Neuronal stem cell (in vitro differentiated cells): ENCODE measurements at regions not wholly inside any gene's neighbourhood (a gene's known extent, or its start where the extent isn't known, plus 50 kb on each side); places are given as distances from the start of the nearest gene placed in this dataset.

Source experiments
- DNase-seq: peaks from one replicate; pipeline ENCODE4 v3.0.0-alpha.2; 2013; ENCODE audit warnings: low spot score
- H2AFZ ChIP-seq: one replicate; pipeline ENCODE4 v1.6.1; 2013; ENCODE audit warnings: mild to moderate bottlenecking, low read length, inconsistent platforms
- H2AK5ac ChIP-seq: 2 replicates; pipeline ENCODE4 v1.6.1; 2013; ENCODE audit warnings: low read depth, mild to moderate bottlenecking, inconsistent platforms, low read length, moderate library complexity, mixed read lengths
- H2BK120ac ChIP-seq: 2 replicates; pipeline ENCODE4 v1.6.1; 2013; ENCODE audit warnings: low read depth, mild to moderate bottlenecking, inconsistent platforms, low read length, moderate library complexity, mixed read lengths
- H2BK12ac ChIP-seq: one replicate; pipeline ENCODE4 v1.6.1; 2013; ENCODE audit warnings: low read length, inconsistent platforms
- H2BK15ac ChIP-seq: 2 replicates; pipeline ENCODE4 v1.6.1; 2013; ENCODE audit warnings: mild to moderate bottlenecking, low read length, inconsistent platforms, mixed read lengths
- H2BK5ac ChIP-seq: one replicate; pipeline ENCODE4 v1.6.1; 2013; ENCODE audit warnings: inconsistent platforms, mild to moderate bottlenecking, low read length, moderate library complexity
- H3K14ac ChIP-seq: one replicate; pipeline ENCODE4 v1.6.1; 2013; ENCODE audit warnings: low read length, inconsistent platforms
- H3K18ac ChIP-seq: 2 replicates; pipeline ENCODE4 v1.6.1; 2013; ENCODE audit warnings: low read length, inconsistent platforms
- H3K23ac ChIP-seq: 2 replicates; pipeline ENCODE4 v1.6.1; 2013; ENCODE audit warnings: low read depth, mild to moderate bottlenecking, mixed read lengths, low read length, inconsistent platforms; ENCODE audit not compliant: poor library complexity
- H3K27ac ChIP-seq: replicated peaks from 3 replicates; pipeline ENCODE4 v1.5.1; 2013; ENCODE audit warnings: low read length, inconsistent platforms
- H3K27me3 ChIP-seq, 3 experiments: 2 replicates each; pipeline ENCODE4 v1.6.1; 2013; ENCODE audit warnings: low read length in 3 of 3, mild to moderate bottlenecking in 2 of 3, inconsistent platforms in 1 of 3, low read depth in 1 of 3, mixed read lengths in 1 of 3, moderate library complexity in 1 of 3; ENCODE audit not compliant: control insufficient read depth in 3 of 3, insufficient read depth in 3 of 3
- H3K36me3 ChIP-seq, 2 donors: replicated peaks in 1 of 2; 2 replicates each; pipeline ENCODE4 v1.6.1; 2013; ENCODE audit warnings: low read length in 2 of 2; ENCODE audit not compliant: control insufficient read depth in 2 of 2, insufficient read depth in 2 of 2
- H3K4ac ChIP-seq: 2 replicates; pipeline ENCODE4 v1.6.1; 2013; ENCODE audit warnings: inconsistent platforms, mild to moderate bottlenecking, low read length, moderate library complexity
- H3K4me1 ChIP-seq, 2 donors: 1 replicate in 1 of 2; 2 replicates in 1 of 2; pipeline ENCODE4 v1.6.1; 2013; ENCODE audit warnings: low read length in 2 of 2, low read depth in 1 of 2; ENCODE audit not compliant: control insufficient read depth in 2 of 2, insufficient read depth in 1 of 2
- H3K4me2 ChIP-seq: one replicate; pipeline ENCODE4 v1.6.1; 2013; ENCODE audit warnings: mild to moderate bottlenecking, low read length, inconsistent platforms; ENCODE audit not compliant: insufficient read depth, poor library complexity, severe bottlenecking
- H3K4me3 ChIP-seq, 2 donors: 2 replicates each; pipeline ENCODE4 v1.5.1; 2013; ENCODE audit warnings: low read length in 2 of 2, mild to moderate bottlenecking in 2 of 2, inconsistent platforms in 1 of 2, moderate library complexity in 1 of 2
- H3K79me1 ChIP-seq: one replicate; pipeline ENCODE4 v1.6.1; 2013; ENCODE audit warnings: low read depth, mild to moderate bottlenecking, inconsistent platforms, low read length, moderate library complexity
- H3K9ac ChIP-seq: one replicate; pipeline ENCODE4 v1.6.1; 2013; ENCODE audit warnings: mild to moderate bottlenecking, low read depth, low read length, inconsistent platforms; ENCODE audit not compliant: poor library complexity
- H3K9me3 ChIP-seq, 2 donors: replicated peaks in 1 of 2; 2 replicates each; pipeline versions ENCODE3 to v1.6.1; 2013; ENCODE audit warnings: low read length in 2 of 2, mild to moderate bottlenecking in 2 of 2, inconsistent platforms in 1 of 2, low read depth in 1 of 2, mixed read lengths in 1 of 2, moderate library complexity in 1 of 2; ENCODE audit not compliant: control insufficient read depth in 2 of 2, insufficient read depth in 1 of 2
- H4K8ac ChIP-seq: one replicate; pipeline ENCODE4 v1.6.1; 2013; ENCODE audit warnings: low read depth, mild to moderate bottlenecking, inconsistent platforms, low read length, moderate library complexity
- H4K91ac ChIP-seq: one replicate; pipeline ENCODE4 v1.6.1; 2013; ENCODE audit warnings: low read length, low read depth, mild to moderate bottlenecking, inconsistent platforms; ENCODE audit not compliant: poor library complexity
- WGBS, 2 donors: extraction: QIAGEN DNeasy Blood & Tissue Kit; methylation state at CpG; one replicate each; pipeline ENCODE4 v1.1.7; 2013; ENCODE audit warnings: missing lambda C conversion rate in 2 of 2, mixed read lengths in 1 of 2; ENCODE audit not compliant: insufficient read length in 2 of 2, insufficient replicate concordance in 1 of 2; ENCODE audit errors: extremely low coverage in 2 of 2; 5-methylcytosine and 5-hydroxymethylcytosine counted together

- Histone ChIP-seq H2AFZ (peak overlapping the region; percentile 59), H3K4me2 (no peak overlapping the region), H2BK5ac (no peak overlapping the region), H2BK120ac (no peak overlapping the region), H3K4me1 (peaks cover 19 to 40% of the 10 kb centered on the region in 2 donors), H2AK5ac (no peak overlapping the region), H3K4ac (no peak overlapping the region), H2BK15ac (no peak overlapping the region), H3K14ac (no peak overlapping the region), H3K23ac (no peak overlapping the region), H2BK12ac (no peak overlapping the region), H3K9me3 (no peaks in the 10 kb centered on the region), H3K79me1 (no peaks in the 10 kb centered on the region), H3K4me3 (peak overlapping the region in 1 of 2 donors; percentile 18), H4K8ac (no peak overlapping the region), H3K18ac (no peak overlapping the region), H3K36me3 (no peaks in the 10 kb centered on the region), H4K91ac (no peak overlapping the region), H3K27me3 (no peaks in the 10 kb centered on the region), H3K9ac (no peak overlapping the region), H3K27ac (peak overlapping the region; percentile 29)
- no peak for DNase-seq
- WGBS, 2 donors, result no CpG with 5 or more reads among the region's 14 CpGs
Measured at GRCh38 chr20:53750827-53751619, 157.4 kb upstream of the ZNF217 start.

- no peak overlapping the region for H2BK5ac ChIP-seq
- H3K27me3 ChIP-seq, result no peaks in the 10 kb centered on the region
- H3K9me3 ChIP-seq, result no peaks in the 10 kb centered on the region
- H3K4me2 ChIP-seq, result no peak overlapping the region
- H2AFZ ChIP-seq, result peak overlapping the region; percentile 56
- H2BK12ac ChIP-seq, result no peak overlapping the region
- no peak overlapping the region for H2BK15ac ChIP-seq
- no peak for DNase-seq
- no peak overlapping the region for H3K4ac ChIP-seq
- H3K9ac ChIP-seq, result no peak overlapping the region
- no peak overlapping the region for H3K4me3 ChIP-seq
- H3K18ac ChIP-seq, result no peak overlapping the region
- H2BK120ac ChIP-seq, result no peak overlapping the region
- no peaks in the 10 kb centered on the region for H3K79me1 ChIP-seq
- H2AK5ac ChIP-seq, result no peak overlapping the region
- H3K23ac ChIP-seq, result no peak overlapping the region
- no peaks in the 10 kb centered on the region for H3K36me3 ChIP-seq
- H4K8ac ChIP-seq, result no peak overlapping the region
- peaks cover 19 to 40% of the 10 kb centered on the region in 2 donors for H3K4me1 ChIP-seq
- no peak overlapping the region for H4K91ac ChIP-seq
- no CpG with 5 or more reads among the region's 1 CpG for WGBS, 2 donors
- no peak overlapping the region for H3K14ac ChIP-seq
- H3K27ac ChIP-seq, result no peak overlapping the region
Measured at GRCh38 chr20:53749499-53749898, 155.9 kb upstream of the ZNF217 start.

- WGBS, 2 donors, result no CpG with 5 or more reads among the region's 6 CpGs
- H3K27ac ChIP-seq, result no peak overlapping the region
Measured at GRCh38 chr20:53748821-53749421, 155.3 kb upstream of the ZNF217 start.

GRCh38 chr20:53748176-53748575 lies 154.5 kb upstream of the ZNF217 start:
- Histone ChIP-seq H3K4ac (no peak overlapping the region), H3K27me3 (no peaks in the 10 kb centered on the region), H3K4me3 (no peak overlapping the region), H2BK12ac (no peak overlapping the region), H3K9me3 (no peaks in the 10 kb centered on the region), H2BK5ac (no peak overlapping the region), H2BK120ac (no peak overlapping the region), H3K36me3 (no peaks in the 10 kb centered on the region), H3K4me2 (no peak overlapping the region), H3K18ac (no peak overlapping the region), H2BK15ac (no peak overlapping the region), H2AK5ac (no peak overlapping the region), H3K4me1 (peaks cover 11 to 32% of the 10 kb centered on the region in 2 donors), H4K8ac (no peak overlapping the region), H4K91ac (no peak overlapping the region), H3K27ac (no peak overlapping the region), H2AFZ (no peak overlapping the region), H3K79me1 (no peaks in the 10 kb centered on the region), H3K23ac (no peak overlapping the region), H3K14ac (no peak overlapping the region), H3K9ac (no peak overlapping the region)
- WGBS, 2 donors, result no CpG with 5 or more reads among the region's 2 CpGs
- no peak for DNase-seq

More at GRCh38 chr20:53748821-53749421, 155.3 kb upstream of the ZNF217 start:
- H4K91ac ChIP-seq, result no peak overlapping the region
- no peak overlapping the region for H3K4me2 ChIP-seq
- H4K8ac ChIP-seq, result no peak overlapping the region
- H2BK120ac ChIP-seq, result no peak overlapping the region
- no peaks in the 10 kb centered on the region for H3K36me3 ChIP-seq
- H3K14ac ChIP-seq, result no peak overlapping the region
- H3K9ac ChIP-seq, result no peak overlapping the region
- H2AK5ac ChIP-seq, result no peak overlapping the region
- H2AFZ ChIP-seq, result peak overlapping the region; percentile 56
- no peaks in the 10 kb centered on the region for H3K79me1 ChIP-seq
- H3K4ac ChIP-seq, result no peak overlapping the region
- no peak overlapping the region for H3K4me3 ChIP-seq
- H2BK12ac ChIP-seq, result no peak overlapping the region
- no peak overlapping the region for H2BK5ac ChIP-seq
- H3K23ac ChIP-seq, result no peak overlapping the region
- H3K4me1 ChIP-seq, result peaks cover 15 to 40% of the 10 kb centered on the region in 2 donors
- no peak overlapping the region for H3K18ac ChIP-seq
- DNase-seq, result no peak
- H3K9me3 ChIP-seq, result no peaks in the 10 kb centered on the region
- no peaks in the 10 kb centered on the region for H3K27me3 ChIP-seq
- no peak overlapping the region for H2BK15ac ChIP-seq
